ENCODE measurements at regions not wholly inside any gene's neighbourhood (a gene's known extent, or its start where the extent isn't known, plus 50 kb on each side); places are given as distances from the start of the nearest gene placed in this dataset.

DNA sequence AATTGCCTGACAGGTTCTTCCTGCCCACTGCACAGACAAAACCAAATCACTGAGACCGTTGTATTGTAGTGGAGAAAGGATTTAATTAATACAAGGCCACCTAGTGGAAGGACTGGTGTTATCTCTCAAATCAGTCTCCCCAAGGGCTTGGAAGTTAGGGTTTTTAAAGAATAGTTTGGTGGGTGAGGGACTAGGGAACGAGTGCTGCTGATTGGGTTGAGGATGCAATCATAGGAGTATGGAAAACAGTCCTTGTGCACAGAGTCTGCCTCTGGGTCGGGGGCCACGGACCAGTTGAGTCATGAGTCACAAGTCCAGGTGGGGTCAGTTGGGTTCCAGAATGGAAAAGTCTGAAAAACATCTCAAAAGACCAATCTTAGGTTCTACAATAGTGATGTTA is 89.1 kb downstream of the B3GNT2 start:
- no peaks in the 10 kb centered on the region for H3K36me3 ChIP-seq (ENCODE audit: control insufficient read depth, insufficient read depth, low read length)
- WGBS (ENCODE audit: insufficient coverage) = 90% methylated on average over 1 of the region's 4 CpGs
- no peaks in the 10 kb centered on the region for H3K27me3 ChIP-seq (ENCODE audit: control insufficient read depth, insufficient read depth, low read length)
- H3K9me3 ChIP-seq (replicated peaks; ENCODE audit: control insufficient read depth, low read depth, low read length) = peaks cover 7% of the 10 kb centered on the region
- no peak for DNase-seq
- H3K27ac ChIP-seq (ENCODE audit: low read length) = no peak overlapping the region
- H3K4me3 ChIP-seq (ENCODE audit: low read length) = no peak overlapping the region
- H3K4me1 ChIP-seq (ENCODE audit: control insufficient read depth, insufficient read depth, low read length) = peaks cover 19% of the 10 kb centered on the region

DNA sequence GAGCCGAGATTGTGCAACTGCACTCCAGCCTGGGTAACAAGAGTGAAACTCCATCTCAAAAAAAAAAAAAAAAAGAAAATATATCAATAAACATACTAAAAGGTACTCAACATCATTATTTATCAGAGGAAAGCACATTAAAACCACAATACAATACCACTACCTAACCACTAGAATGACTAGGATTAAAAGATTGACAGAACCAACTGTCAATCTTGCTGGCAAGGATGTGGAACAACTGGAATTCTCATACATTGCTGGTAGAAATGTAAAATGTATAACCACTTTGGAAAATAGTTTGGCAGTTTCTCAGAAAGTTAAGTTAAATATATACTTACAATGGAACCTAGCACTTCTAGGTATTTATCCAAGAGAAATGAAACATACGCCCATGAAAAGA is 88.6 kb downstream of the B3GNT2 start:
- H3K4me1 ChIP-seq (ENCODE audit: control insufficient read depth, insufficient read depth, low read length) = peaks cover 19% of the 10 kb centered on the region
- no peak overlapping the region for H3K4me3 ChIP-seq (ENCODE audit: low read length)
- no CpG with 5 or more reads among the region's 2 CpGs for WGBS (ENCODE audit: insufficient coverage)
- no peaks in the 10 kb centered on the region for H3K27me3 ChIP-seq (ENCODE audit: control insufficient read depth, insufficient read depth, low read length)
- H3K27ac ChIP-seq (ENCODE audit: low read length) = no peak overlapping the region
- DNase-seq = no peak
- H3K36me3 ChIP-seq (ENCODE audit: control insufficient read depth, insufficient read depth, low read length) = no peaks in the 10 kb centered on the region
- peaks cover 7% of the 10 kb centered on the region for H3K9me3 ChIP-seq (replicated peaks; ENCODE audit: control insufficient read depth, low read depth, low read length)

- Histone ChIP-seq H3K36me3 (ENCODE audit: control insufficient read depth, insufficient read depth, low read length) (no peaks in the 10 kb centered on the region), H3K4me1 (ENCODE audit: control insufficient read depth, insufficient read depth, low read length) (peaks cover 7% of the 10 kb centered on the region), H3K27me3 (ENCODE audit: control insufficient read depth, insufficient read depth, low read length) (no peaks in the 10 kb centered on the region), H3K27ac (ENCODE audit: low read length) (no peak overlapping the region), H3K9me3 (replicated peaks; ENCODE audit: control insufficient read depth, low read depth, low read length) (peaks cover 9% of the 10 kb centered on the region), H3K4me3 (ENCODE audit: low read length) (no peak overlapping the region)
- DNase-seq = no peak
- WGBS (ENCODE audit: insufficient coverage) = 80% methylated on average over 1 of the region's 1 CpG
Observed at GRCh38 chr2:62283147-62283546, 87.2 kb downstream of the B3GNT2 start.

- DNase-seq = no peak
- Histone ChIP-seq H3K27ac (ENCODE audit: low read length) (no peak overlapping the region), H3K27me3 (ENCODE audit: control insufficient read depth, insufficient read depth, low read length) (no peaks in the 10 kb centered on the region), H3K9me3 (replicated peaks; ENCODE audit: control insufficient read depth, low read depth, low read length) (peaks cover 18% of the 10 kb centered on the region), H3K4me3 (ENCODE audit: low read length) (no peak overlapping the region), H3K4me1 (ENCODE audit: control insufficient read depth, insufficient read depth, low read length) (no peaks in the 10 kb centered on the region), H3K36me3 (ENCODE audit: control insufficient read depth, insufficient read depth, low read length) (no peaks in the 10 kb centered on the region)
- WGBS (ENCODE audit: insufficient coverage) = no CpG with 5 or more reads among the region's 1 CpG
Observed at GRCh38 chr2:62281663-62282062, 85.7 kb downstream of the B3GNT2 start.

DNA sequence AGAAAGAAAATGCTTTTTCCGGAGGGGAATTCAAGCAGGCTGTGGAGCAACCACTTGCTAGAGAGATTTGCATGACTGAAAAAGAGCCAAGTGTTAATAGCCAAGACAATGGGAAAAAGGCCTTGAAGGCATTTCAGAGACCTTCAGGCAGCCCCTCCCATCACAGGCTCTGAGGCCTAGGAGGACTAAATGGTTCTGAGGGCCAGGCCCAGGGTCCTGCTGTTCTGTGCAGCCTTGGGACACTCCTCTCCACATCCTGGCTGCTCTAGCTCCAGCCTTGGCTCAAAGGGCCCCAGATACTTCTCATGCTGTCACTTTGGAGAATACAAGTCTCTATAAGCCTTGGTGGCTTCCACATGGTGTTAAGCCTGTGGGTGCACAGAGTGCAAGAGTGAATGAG is 81.8 kb downstream of the B3GNT2 start:
- no peaks in the 10 kb centered on the region for H3K36me3 ChIP-seq (ENCODE audit: control insufficient read depth, insufficient read depth, low read length)
- no peak overlapping the region for H3K27ac ChIP-seq (ENCODE audit: low read length)
- WGBS (ENCODE audit: insufficient coverage) = 92% methylated on average over 1 of the region's 1 CpG
- H3K9me3 ChIP-seq (replicated peaks; ENCODE audit: control insufficient read depth, low read depth, low read length) = peaks cover 10% of the 10 kb centered on the region
- H3K27me3 ChIP-seq (ENCODE audit: control insufficient read depth, insufficient read depth, low read length) = no peaks in the 10 kb centered on the region
- H3K4me3 ChIP-seq (ENCODE audit: low read length) = no peak overlapping the region
- no peaks in the 10 kb centered on the region for H3K4me1 ChIP-seq (ENCODE audit: control insufficient read depth, insufficient read depth, low read length)
- DNase-seq = no peak

Data from muscle of leg (tissue), 3 donors.